ENCODE measurements at regions not wholly inside any gene's neighbourhood (a gene's known extent, or its start where the extent isn't known, plus 50 kb on each side); places are given as distances from the start of the nearest gene placed in this dataset.
A peak's percentile ranks its signal among the peaks of the same experiment; 100 is the strongest.

DNA sequence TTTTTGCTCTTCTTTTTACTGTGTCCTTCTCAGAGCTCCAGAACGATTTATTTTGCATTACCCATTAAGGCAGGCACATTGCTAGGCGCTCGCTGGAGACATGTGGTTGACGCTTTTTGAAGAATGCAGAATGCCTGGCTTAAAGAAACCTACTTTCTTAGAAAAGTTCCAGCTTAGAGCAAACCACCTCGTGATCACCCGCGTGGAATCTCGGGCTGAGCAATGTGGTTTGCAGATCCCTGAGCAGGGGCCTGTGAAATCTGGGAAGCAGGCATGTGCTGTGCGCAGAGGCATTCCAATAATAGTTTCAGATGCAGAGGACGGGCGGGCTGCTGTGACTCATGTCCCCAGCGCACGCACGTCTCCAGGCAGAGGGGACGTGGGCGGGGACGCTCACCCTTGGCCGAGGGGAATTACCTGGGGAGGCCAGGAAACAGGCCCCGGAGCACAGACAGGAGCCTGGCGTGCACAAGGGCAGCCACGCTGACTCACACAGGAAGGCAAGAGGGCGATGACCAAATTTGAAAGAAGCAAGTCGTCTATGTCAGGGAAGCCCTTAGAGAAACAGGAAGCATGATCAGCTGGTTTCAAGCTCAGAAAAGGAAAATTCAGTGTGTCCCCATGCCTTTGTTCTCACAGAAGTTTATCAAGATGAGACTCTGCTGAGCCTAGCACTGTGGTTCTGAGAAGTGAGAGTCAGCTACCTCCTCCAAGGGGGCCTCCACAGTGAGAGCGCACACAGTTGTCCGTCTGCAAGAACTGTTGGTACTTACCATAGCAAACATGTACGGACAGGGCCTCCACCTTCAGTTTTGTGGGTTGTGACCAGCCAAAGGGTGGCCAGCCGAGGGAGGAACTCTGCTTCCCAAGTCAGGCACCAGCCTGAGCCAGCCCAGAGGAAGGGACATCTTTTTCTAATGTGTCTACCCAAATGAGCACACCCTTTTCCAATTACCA, 218.6 kb downstream of the PIK3R1 start (continued):
- TF ChIP-seq, protein P1, sequence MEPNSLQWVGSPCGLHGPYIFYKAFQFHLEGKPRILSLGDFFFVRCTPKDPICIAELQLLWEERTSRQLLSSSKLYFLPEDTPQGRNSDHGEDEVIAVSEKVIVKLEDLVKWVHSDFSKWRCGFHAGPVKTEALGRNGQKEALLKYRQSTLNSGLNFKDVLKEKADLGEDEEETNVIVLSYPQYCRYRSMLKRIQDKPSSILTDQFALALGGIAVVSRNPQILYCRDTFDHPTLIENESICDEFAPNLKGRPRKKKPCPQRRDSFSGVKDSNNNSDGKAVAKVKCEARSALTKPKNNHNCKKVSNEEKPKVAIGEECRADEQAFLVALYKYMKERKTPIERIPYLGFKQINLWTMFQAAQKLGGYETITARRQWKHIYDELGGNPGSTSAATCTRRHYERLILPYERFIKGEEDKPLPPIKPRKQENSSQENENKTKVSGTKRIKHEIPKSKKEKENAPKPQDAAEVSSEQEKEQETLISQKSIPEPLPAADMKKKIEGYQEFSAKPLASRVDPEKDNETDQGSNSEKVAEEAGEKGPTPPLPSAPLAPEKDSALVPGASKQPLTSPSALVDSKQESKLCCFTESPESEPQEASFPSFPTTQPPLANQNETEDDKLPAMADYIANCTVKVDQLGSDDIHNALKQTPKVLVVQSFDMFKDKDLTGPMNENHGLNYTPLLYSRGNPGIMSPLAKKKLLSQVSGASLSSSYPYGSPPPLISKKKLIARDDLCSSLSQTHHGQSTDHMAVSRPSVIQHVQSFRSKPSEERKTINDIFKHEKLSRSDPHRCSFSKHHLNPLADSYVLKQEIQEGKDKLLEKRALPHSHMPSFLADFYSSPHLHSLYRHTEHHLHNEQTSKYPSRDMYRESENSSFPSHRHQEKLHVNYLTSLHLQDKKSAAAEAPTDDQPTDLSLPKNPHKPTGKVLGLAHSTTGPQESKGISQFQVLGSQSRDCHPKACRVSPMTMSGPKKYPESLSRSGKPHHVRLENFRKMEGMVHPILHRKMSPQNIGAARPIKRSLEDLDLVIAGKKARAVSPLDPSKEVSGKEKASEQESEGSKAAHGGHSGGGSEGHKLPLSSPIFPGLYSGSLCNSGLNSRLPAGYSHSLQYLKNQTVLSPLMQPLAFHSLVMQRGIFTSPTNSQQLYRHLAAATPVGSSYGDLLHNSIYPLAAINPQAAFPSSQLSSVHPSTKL (CRISPR knock-in tag; IDR thresholded peaks at IDR 0.05) = peak; percentile 81
- TF ChIP-seq, protein P2, sequence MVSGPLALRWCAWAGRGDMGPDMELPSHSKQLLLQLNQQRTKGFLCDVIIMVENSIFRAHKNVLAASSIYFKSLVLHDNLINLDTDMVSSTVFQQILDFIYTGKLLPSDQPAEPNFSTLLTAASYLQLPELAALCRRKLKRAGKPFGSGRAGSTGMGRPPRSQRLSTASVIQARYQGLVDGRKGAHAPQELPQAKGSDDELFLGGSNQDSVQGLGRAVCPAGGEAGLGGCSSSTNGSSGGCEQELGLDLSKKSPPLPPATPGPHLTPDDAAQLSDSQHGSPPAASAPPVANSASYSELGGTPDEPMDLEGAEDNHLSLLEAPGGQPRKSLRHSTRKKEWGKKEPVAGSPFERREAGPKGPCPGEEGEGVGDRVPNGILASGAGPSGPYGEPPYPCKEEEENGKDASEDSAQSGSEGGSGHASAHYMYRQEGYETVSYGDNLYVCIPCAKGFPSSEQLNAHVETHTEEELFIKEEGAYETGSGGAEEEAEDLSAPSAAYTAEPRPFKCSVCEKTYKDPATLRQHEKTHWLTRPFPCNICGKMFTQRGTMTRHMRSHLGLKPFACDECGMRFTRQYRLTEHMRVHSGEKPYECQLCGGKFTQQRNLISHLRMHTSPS (CRISPR knock-in tag; IDR thresholded peaks at IDR 0.05; ENCODE audit: low read depth) = no peak
- TF ChIP-seq YY1 (IDR thresholded peaks at IDR 0.05; ENCODE audit: insufficient read depth, insufficient replicate concordance, low read depth, low read length) (no peak), TBL1XR1 (IDR thresholded peaks at IDR 0.05; ENCODE audit: borderline replicate concordance, low read length, partially characterized antibody) (no peak), ZNF816 (CRISPR knock-in tag; IDR thresholded peaks at IDR 0.05; ENCODE audit: borderline replicate concordance) (peak; percentile 77; the same call in 1 of the 2 replicates), MAZ (IDR thresholded peaks at IDR 0.05; ENCODE audit: borderline replicate concordance, low read depth, low read length) (no peak), MAZ (CRISPR knock-in tag; IDR thresholded peaks at IDR 0.05; ENCODE audit: low read depth) (no peak), DNMT3B (CRISPR knock-in tag; conservative IDR thresholded peaks at IDR 0.05) (no peak)
- TF ChIP-seq, protein P3, sequence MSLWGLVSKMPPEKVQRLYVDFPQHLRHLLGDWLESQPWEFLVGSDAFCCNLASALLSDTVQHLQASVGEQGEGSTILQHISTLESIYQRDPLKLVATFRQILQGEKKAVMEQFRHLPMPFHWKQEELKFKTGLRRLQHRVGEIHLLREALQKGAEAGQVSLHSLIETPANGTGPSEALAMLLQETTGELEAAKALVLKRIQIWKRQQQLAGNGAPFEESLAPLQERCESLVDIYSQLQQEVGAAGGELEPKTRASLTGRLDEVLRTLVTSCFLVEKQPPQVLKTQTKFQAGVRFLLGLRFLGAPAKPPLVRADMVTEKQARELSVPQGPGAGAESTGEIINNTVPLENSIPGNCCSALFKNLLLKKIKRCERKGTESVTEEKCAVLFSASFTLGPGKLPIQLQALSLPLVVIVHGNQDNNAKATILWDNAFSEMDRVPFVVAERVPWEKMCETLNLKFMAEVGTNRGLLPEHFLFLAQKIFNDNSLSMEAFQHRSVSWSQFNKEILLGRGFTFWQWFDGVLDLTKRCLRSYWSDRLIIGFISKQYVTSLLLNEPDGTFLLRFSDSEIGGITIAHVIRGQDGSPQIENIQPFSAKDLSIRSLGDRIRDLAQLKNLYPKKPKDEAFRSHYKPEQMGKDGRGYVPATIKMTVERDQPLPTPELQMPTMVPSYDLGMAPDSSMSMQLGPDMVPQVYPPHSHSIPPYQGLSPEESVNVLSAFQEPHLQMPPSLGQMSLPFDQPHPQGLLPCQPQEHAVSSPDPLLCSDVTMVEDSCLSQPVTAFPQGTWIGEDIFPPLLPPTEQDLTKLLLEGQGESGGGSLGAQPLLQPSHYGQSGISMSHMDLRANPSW (CRISPR knock-in tag; IDR thresholded peaks at IDR 0.05; ENCODE audit: borderline replicate concordance) = no peak
- TF ChIP-seq, protein P4, sequence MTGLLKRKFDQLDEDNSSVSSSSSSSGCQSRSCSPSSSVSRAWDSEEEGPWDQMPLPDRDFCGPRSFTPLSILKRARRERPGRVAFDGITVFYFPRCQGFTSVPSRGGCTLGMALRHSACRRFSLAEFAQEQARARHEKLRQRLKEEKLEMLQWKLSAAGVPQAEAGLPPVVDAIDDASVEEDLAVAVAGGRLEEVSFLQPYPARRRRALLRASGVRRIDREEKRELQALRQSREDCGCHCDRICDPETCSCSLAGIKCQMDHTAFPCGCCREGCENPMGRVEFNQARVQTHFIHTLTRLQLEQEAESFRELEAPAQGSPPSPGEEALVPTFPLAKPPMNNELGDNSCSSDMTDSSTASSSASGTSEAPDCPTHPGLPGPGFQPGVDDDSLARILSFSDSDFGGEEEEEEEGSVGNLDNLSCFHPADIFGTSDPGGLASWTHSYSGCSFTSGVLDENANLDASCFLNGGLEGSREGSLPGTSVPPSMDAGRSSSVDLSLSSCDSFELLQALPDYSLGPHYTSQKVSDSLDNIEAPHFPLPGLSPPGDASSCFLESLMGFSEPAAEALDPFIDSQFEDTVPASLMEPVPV (CRISPR knock-in tag; IDR thresholded peaks at IDR 0.05) = 0 out of 2 replicates have a peak, but pooled peaks have one; percentile 35
- TF ChIP-seq, protein P5, sequence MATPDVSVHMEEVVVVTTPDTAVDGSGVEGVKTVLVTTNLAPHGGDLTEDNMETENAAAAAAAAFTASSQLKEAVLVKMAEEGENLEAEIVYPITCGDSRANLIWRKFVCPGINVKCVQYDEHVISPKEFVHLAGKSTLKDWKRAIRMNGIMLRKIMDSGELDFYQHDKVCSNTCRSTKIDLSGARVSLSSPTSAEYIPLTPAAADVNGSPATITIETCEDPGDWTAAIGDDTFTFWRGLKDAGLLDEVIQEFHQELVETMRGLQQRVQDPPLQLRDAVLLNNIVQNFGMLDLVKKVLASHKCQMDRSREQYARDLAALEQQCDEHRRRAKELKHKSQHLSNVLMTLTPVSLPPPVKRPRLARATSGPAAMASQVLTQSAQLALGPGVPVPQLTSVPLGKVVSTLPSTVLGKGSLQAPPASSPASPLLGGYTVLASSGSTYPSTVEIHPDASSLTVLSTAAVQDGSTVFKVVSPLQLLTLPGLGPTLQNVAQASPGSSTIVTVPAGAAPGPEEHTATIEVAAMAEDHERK (CRISPR knock-in tag; IDR thresholded peaks at IDR 0.05; ENCODE audit: low read depth) = no peak
- TF ChIP-seq, protein P6, sequence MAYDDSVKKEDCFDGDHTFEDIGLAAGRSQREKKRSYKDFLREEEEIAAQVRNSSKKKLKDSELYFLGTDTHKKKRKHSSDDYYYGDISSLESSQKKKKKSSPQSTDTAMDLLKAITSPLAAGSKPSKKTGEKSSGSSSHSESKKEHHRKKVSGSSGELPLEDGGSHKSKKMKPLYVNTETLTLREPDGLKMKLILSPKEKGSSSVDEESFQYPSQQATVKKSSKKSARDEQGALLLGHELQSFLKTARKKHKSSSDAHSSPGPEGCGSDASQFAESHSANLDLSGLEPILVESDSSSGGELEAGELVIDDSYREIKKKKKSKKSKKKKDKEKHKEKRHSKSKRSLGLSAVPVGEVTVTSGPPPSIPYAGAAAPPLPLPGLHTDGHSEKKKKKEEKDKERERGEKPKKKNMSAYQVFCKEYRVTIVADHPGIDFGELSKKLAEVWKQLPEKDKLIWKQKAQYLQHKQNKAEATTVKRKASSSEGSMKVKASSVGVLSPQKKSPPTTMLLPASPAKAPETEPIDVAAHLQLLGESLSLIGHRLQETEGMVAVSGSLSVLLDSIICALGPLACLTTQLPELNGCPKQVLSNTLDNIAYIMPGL (CRISPR knock-in tag; IDR thresholded peaks at IDR 0.05; ENCODE audit: borderline replicate concordance in 1 of 2, low read depth in 1 of 2) = no peak

Measured in HepG2 (cell line).